MCF 10A (cell line): ENCODE measurements at regions not wholly inside any gene's neighbourhood (a gene's known extent, or its start where the extent isn't known, plus 50 kb on each side); places are given as distances from the start of the nearest gene placed in this dataset.

Experiments
- BruUV-seq: library from RNA; stranded (reverse); fragments of 400-500 nt; replicated peaks from 2 replicates; lab custom pipeline; 2021; lab: Mats Ljungman, UMichigan
- CTCF ChIA-PET: fragments of 300-600 bp; sonication (Branson Sonifier 250); formaldehyde crosslinking; extraction: SDS; loops from one replicate; lab custom pipeline; 2021; ENCODE audit warnings: antibody characterized with exemption, inconsistent platforms; lab: Yijun Ruan, JAX
- POLR2A ChIA-PET: fragments of 300-600, 350-650 bp; sonication (Branson Sonifier 250); formaldehyde crosslinking; extraction: SDS; loops from one replicate; lab custom pipeline; 2020; ENCODE audit warnings: antibody characterized with exemption, inconsistent platforms; lab: Yijun Ruan, JAX
- DNase-seq: peaks from one replicate; pipeline ENCODE4 v3.0.0-alpha.2; 2018; ENCODE audit not compliant: unreplicated experiment
- H3K27ac Mint-ChIP-seq: one replicate; pipeline ENCODE4 v1.8.0; 2022; ENCODE audit warnings: mild to moderate bottlenecking, low read depth, mixed read lengths; ENCODE audit not compliant: unreplicated experiment
- H3K27me3 Mint-ChIP-seq: one replicate; pipeline ENCODE4 v1.8.0; 2022; ENCODE audit warnings: mixed read lengths; ENCODE audit not compliant: insufficient read depth, unreplicated experiment
- H3K36me3 Mint-ChIP-seq: one replicate; pipeline ENCODE4 v1.8.0; 2022; ENCODE audit warnings: mild to moderate bottlenecking, moderate library complexity, mixed read lengths; ENCODE audit not compliant: insufficient read depth, unreplicated experiment
- H3K4me1 Mint-ChIP-seq: one replicate; pipeline ENCODE4 v1.8.0; 2022; ENCODE audit warnings: mixed read lengths; ENCODE audit not compliant: insufficient read depth, unreplicated experiment
- H3K4me3 Mint-ChIP-seq: one replicate; pipeline ENCODE4 v1.8.0; 2022; ENCODE audit warnings: mild to moderate bottlenecking, moderate library complexity, mixed read lengths; ENCODE audit not compliant: unreplicated experiment
- H3K9me3 Mint-ChIP-seq: one replicate; pipeline ENCODE4 v1.8.0; 2022; ENCODE audit warnings: mixed read lengths; ENCODE audit not compliant: unreplicated experiment
- CTCF ChIP-seq: fragments of 200-600 bp; IDR thresholded peaks from one replicate; pipeline ENCODE4 v1.8.0; 2022; ENCODE audit warnings: antibody characterized with exemption, mild to moderate bottlenecking; ENCODE audit not compliant: unreplicated experiment
- intact Hi-C: fragments of 100-400 bp; cut with micrococcal nuclease; formaldehyde crosslinking; loops from 2 replicates; pipeline ENCODE4 v1.14.1; 2022

- Mint-ChIP-seq H3K4me1 (peaks cover 37% of the 10 kb centered on the region), H3K36me3 (no peaks in the 10 kb centered on the region), H3K27ac (no peak overlapping the region), H3K4me3 (no peak overlapping the region), H3K27me3 (no peaks in the 10 kb centered on the region), H3K9me3 (no peaks in the 10 kb centered on the region)
- DNase-seq, result no peak
- ChIA-PET CTCF (interaction anchor here (0.6 to 1.1 kb wide), 3 partner anchors 9 to 79 kb away, joined by 3 to 4 read pairs (median 4); no protein-coding TSS in a partner anchor), POLR2A (interaction anchor here (0.6 to 1.6 kb wide), 13 partner anchors 9 to 93 kb away, joined by 3 to 6 read pairs (median 4); no protein-coding TSS in a partner anchor)
- TF ChIP-seq CTCF, result no peak
- intact Hi-C loops, result no loop called here
- no TSS peak for BruUV-seq
These were observed 497.5 kb downstream of the COG6 start for GRCh38 chr13:40152922-40153321.

- peaks cover 37% of the 10 kb centered on the region for H3K4me1 Mint-ChIP-seq
- intact Hi-C loops, result no loop called here
- TF ChIP-seq CTCF, result no peak
- no TSS peak for BruUV-seq
- DNase-seq, result no peak
- no peaks in the 10 kb centered on the region for H3K27me3 Mint-ChIP-seq
- H3K36me3 Mint-ChIP-seq, result no peaks in the 10 kb centered on the region
- POLR2A ChIA-PET, result interaction anchor here (0.9 to 1.6 kb wide), 11 partner anchors 8 to 84 kb away, joined by 3 to 6 read pairs (median 4); no protein-coding TSS in a partner anchor
- no peak overlapping the region for H3K4me3 Mint-ChIP-seq
- no peaks in the 10 kb centered on the region for H3K9me3 Mint-ChIP-seq
- peak overlapping the region; percentile 37 for H3K27ac Mint-ChIP-seq
- CTCF ChIA-PET, result interaction anchor here (0.7 to 1.1 kb wide), 2 partner anchors 8 to 79 kb away, joined by 3 to 4 read pairs; no protein-coding TSS in a partner anchor
These were observed 498.1 kb downstream of the COG6 start for GRCh38 chr13:40153516-40153915.

- intact Hi-C loops, result no loop called here
- ChIA-PET POLR2A (no interaction called here), CTCF (interaction anchor here (0.5 to 0.7 kb wide), 2 partner anchors 8 to 106 kb away, joined by 3 read pairs; no protein-coding TSS in a partner anchor)
- Mint-ChIP-seq H3K27ac (no peak overlapping the region), H3K36me3 (no peaks in the 10 kb centered on the region), H3K4me1 (peaks cover 29% of the 10 kb centered on the region), H3K9me3 (no peaks in the 10 kb centered on the region), H3K27me3 (no peaks in the 10 kb centered on the region), H3K4me3 (no peak overlapping the region)
- no TSS peak for BruUV-seq
- TF ChIP-seq CTCF, result no peak
- DNase-seq, result no peak
These were observed 499.7 kb downstream of the COG6 start for GRCh38 chr13:40155201-40155600.

GRCh38 chr13:40158218-40158617, 502.8 kb downstream of the COG6 start:
- H3K9me3 Mint-ChIP-seq, result no peaks in the 10 kb centered on the region
- intact Hi-C loops, result no loop called here
- CTCF ChIA-PET, result interaction anchor here (0.5 kb wide), 1 partner anchor 73 kb away, joined by 4 read pairs; no protein-coding TSS in a partner anchor
- TF ChIP-seq CTCF, result no peak
- no peaks in the 10 kb centered on the region for H3K27me3 Mint-ChIP-seq
- no peak for DNase-seq
- H3K36me3 Mint-ChIP-seq, result no peaks in the 10 kb centered on the region
- H3K27ac Mint-ChIP-seq, result no peak overlapping the region
- H3K4me1 Mint-ChIP-seq, result peaks cover 6% of the 10 kb centered on the region
- BruUV-seq, result no TSS peak
- POLR2A ChIA-PET, result interaction anchor here (1.0 kb wide), 1 partner anchor 9 kb away, joined by 3 read pairs; no protein-coding TSS in a partner anchor
- no peak overlapping the region for H3K4me3 Mint-ChIP-seq
